IMR-90 (cell line): ENCODE measurements at regions not wholly inside any gene's neighbourhood (a gene's known extent, or its start where the extent isn't known, plus 50 kb on each side); places are given as distances from the start of the nearest gene placed in this dataset.

Experiments
- CTCF ChIP-seq: conservative IDR thresholded peaks from 2 replicates; pipeline ENCODE4 v1.5.1; 2012; ENCODE audit warnings: mild to moderate bottlenecking, low read depth, low read length, improper control_type of control experiment
- FOS ChIP-seq: fragments of 150-350 bp; IDR thresholded peaks from 2 replicates; pipeline ENCODE4 v1.6.1; 2016; ENCODE audit warnings: low read depth, low read length
- POLR2A ChIP-seq: IDR thresholded peaks from 2 replicates; pipeline ENCODE4 v1.6.1; 2012; ENCODE audit warnings: mild to moderate bottlenecking, low read depth, low read length
- RFX5 ChIP-seq: IDR thresholded peaks from 2 replicates; pipeline ENCODE4 v1.8.0; 2012; ENCODE audit warnings: low read depth, mild to moderate bottlenecking, low read length, moderate library complexity

- TF ChIP-seq CTCF (no peak), FOS (no peak), RFX5 (no peak), POLR2A (no peak)
These were observed 182.1 kb downstream of the POSTN start for GRCh38 chr13:37416291-37417059.
